Karpas-422 (cell line): ENCODE measurements at regions not wholly inside any gene's neighbourhood (a gene's known extent, or its start where the extent isn't known, plus 50 kb on each side); places are given as distances from the start of the nearest gene placed in this dataset.

Source experiments
- DNase-seq: peaks from one replicate; pipeline ENCODE4 v3.0.0-alpha.2; 2015
- H2AFZ ChIP-seq: fragments of 200-600 bp; sonication (generic); 2 replicates; pipeline ENCODE4 v1.6.1; 2014; ENCODE audit warnings: antibody characterized with exemption, low read length, mixed read lengths
- H3K27ac ChIP-seq: fragments of 200-600 bp; sonication (generic); 2 replicates; pipeline ENCODE4 v1.5.1; 2014; ENCODE audit warnings: mild to moderate bottlenecking, low read length, moderate library complexity
- H3K27me3 ChIP-seq: fragments of 200-600 bp; sonication (generic); 2 replicates; pipeline ENCODE4 v1.6.1; 2014; ENCODE audit warnings: low read length, mixed read lengths
- H3K36me3 ChIP-seq: fragments of 200-600 bp; sonication (generic); 2 replicates; pipeline ENCODE4 v1.6.1; 2014; ENCODE audit warnings: low read length, mixed read lengths; ENCODE audit not compliant: insufficient read depth
- H3K4me1 ChIP-seq: fragments of 200-600 bp; sonication (generic); 2 replicates; pipeline ENCODE4 v1.6.1; 2014; ENCODE audit warnings: mild to moderate bottlenecking, low read length, mixed read lengths
- H3K4me2 ChIP-seq: fragments of 200-600 bp; sonication (generic); 2 replicates; pipeline ENCODE4 v1.6.1; 2014; ENCODE audit warnings: low read length, low read depth, mild to moderate bottlenecking; ENCODE audit not compliant: poor library complexity, severe bottlenecking
- H3K4me3 ChIP-seq: fragments of 200-600 bp; sonication (generic); 2 replicates; pipeline ENCODE4 v1.5.1; 2014; ENCODE audit warnings: mild to moderate bottlenecking, antibody characterized with exemption, low read length, mixed read lengths
- H3K79me2 ChIP-seq: fragments of 200-600 bp; sonication (generic); 2 replicates; pipeline ENCODE4 v1.6.1; 2014; ENCODE audit warnings: mild to moderate bottlenecking, low read length, mixed read lengths
- H3K9ac ChIP-seq: fragments of 200-600 bp; sonication (generic); 2 replicates; pipeline ENCODE4 v1.6.0; 2014; ENCODE audit warnings: low read length
- H3K9me2 ChIP-seq: fragments of 200-600 bp; sonication (generic), shearing (Covaris generic); replicated peaks from 2 replicates; pipeline ENCODE4 v1.6.0; 2014; ENCODE audit warnings: mild to moderate bottlenecking, low read length, moderate library complexity; ENCODE audit not compliant: insufficient read depth
- H3K9me3 ChIP-seq: fragments of 300-700, 200-600 bp; sonication (generic); 2 replicates; pipeline ENCODE4 v1.6.1; 2014; ENCODE audit warnings: low read length, mixed read lengths
- H4K20me1 ChIP-seq: fragments of 200-600 bp; sonication (generic); 2 replicates; pipeline ENCODE4 v1.6.1; 2014; ENCODE audit warnings: mild to moderate bottlenecking, antibody characterized with exemption, low read length, low read depth; ENCODE audit not compliant: insufficient read depth

DNA sequence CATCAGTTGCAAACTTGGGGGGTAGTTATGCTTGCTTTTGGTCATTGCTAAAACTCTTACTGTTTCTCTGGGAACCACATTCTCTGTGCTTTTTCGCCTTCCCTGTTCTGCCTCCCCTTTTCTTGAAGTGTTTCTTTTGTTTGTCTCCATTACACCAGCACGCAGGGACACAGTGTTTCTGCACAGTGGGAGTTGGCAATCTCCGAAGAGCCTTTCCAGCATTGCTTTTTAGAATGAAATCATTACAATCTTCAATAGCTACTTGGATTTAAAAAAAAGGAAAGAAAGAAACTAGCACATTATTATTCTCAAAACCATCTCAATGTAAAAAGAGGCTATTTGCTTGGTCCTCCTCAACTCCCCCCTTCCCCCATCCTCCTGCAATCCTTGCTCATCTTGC, 536.7 kb upstream of the MMS22L start:
- no peaks in the 10 kb centered on the region for H4K20me1 ChIP-seq
- no peak overlapping the region for H3K27ac ChIP-seq
- H2AFZ ChIP-seq: no peak overlapping the region
- no peak overlapping the region for H3K4me3 ChIP-seq
- H3K79me2 ChIP-seq: no peaks in the 10 kb centered on the region
- H3K27me3 ChIP-seq: no peaks in the 10 kb centered on the region
- no peaks in the 10 kb centered on the region for H3K4me1 ChIP-seq
- no peak overlapping the region for H3K4me2 ChIP-seq
- H3K36me3 ChIP-seq: no peaks in the 10 kb centered on the region
- DNase-seq: no peak
- H3K9ac ChIP-seq: no peak overlapping the region
- H3K9me2 ChIP-seq: no peaks in the 10 kb centered on the region
- H3K9me3 ChIP-seq: no peaks in the 10 kb centered on the region

- Histone ChIP-seq H3K27me3 (no peaks in the 10 kb centered on the region), H3K36me3 (no peaks in the 10 kb centered on the region), H3K79me2 (no peaks in the 10 kb centered on the region), H3K4me3 (no peak overlapping the region), H3K4me2 (no peak overlapping the region), H3K27ac (no peak overlapping the region), H3K9ac (no peak overlapping the region), H3K9me3 (no peaks in the 10 kb centered on the region), H2AFZ (no peak overlapping the region), H4K20me1 (no peaks in the 10 kb centered on the region), H3K4me1 (no peaks in the 10 kb centered on the region), H3K9me2 (no peaks in the 10 kb centered on the region)
- no peak for DNase-seq
Observed at GRCh38 chr6:97820400-97820799, 537.4 kb upstream of the MMS22L start.

- Histone ChIP-seq H3K27ac (no peak overlapping the region), H4K20me1 (no peaks in the 10 kb centered on the region), H3K4me1 (no peaks in the 10 kb centered on the region), H3K4me3 (no peak overlapping the region), H3K27me3 (no peaks in the 10 kb centered on the region), H3K79me2 (no peaks in the 10 kb centered on the region), H2AFZ (no peak overlapping the region), H3K9me2 (no peaks in the 10 kb centered on the region), H3K9ac (no peak overlapping the region), H3K4me2 (no peak overlapping the region), H3K9me3 (no peaks in the 10 kb centered on the region), H3K36me3 (no peaks in the 10 kb centered on the region)
- DNase-seq: no peak
Observed at GRCh38 chr6:97822632-97823031, 539.6 kb upstream of the MMS22L start.

DNA sequence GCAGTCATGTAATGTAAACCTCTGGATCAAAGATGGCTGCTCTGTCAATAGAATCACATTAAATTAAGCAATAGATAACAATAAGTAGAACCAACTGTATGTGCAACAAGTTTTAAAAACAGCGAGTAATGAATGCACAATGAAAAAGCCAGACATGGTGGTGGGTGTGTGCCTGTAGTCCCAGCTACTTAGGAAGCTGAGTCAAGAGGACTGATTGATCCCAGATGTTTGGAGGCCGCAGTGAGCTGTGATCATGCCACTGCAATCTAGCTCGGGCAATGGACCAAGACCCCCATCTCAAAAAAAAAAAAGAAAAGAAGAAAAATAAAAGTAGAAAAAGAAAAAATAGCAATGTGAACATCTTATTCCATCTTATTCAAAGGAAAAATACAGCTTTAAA, 558.7 kb upstream of the MMS22L start:
- no peak overlapping the region for H3K9ac ChIP-seq
- H3K27ac ChIP-seq: no peak overlapping the region
- no peak for DNase-seq
- H3K36me3 ChIP-seq: no peaks in the 10 kb centered on the region
- H3K4me3 ChIP-seq: no peak overlapping the region
- no peaks in the 10 kb centered on the region for H4K20me1 ChIP-seq
- H3K4me2 ChIP-seq: no peak overlapping the region
- H3K79me2 ChIP-seq: no peaks in the 10 kb centered on the region
- H3K9me2 ChIP-seq: no peaks in the 10 kb centered on the region
- H3K27me3 ChIP-seq: no peaks in the 10 kb centered on the region
- H2AFZ ChIP-seq: no peak overlapping the region
- no peaks in the 10 kb centered on the region for H3K9me3 ChIP-seq
- no peaks in the 10 kb centered on the region for H3K4me1 ChIP-seq

DNA sequence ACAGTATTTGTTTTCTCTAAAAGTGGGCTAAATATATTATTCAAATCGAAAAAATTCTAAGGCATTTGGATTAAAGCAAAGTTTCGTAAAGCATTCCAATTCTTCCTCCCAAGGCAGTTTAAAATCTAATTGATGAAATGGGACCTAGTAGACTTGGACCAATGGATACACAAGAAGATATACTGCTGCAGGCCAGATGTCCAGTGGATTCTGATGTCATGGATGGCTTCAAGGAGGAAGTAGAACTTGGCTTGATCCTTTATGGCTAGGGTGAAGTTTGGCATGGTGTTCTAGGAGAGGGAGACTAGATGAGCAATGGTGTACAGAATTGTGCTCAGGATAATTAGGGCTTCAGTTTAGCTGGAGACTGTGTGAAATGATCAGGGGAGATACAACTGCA, 559.5 kb upstream of the MMS22L start:
- Histone ChIP-seq H3K4me2 (no peak overlapping the region), H3K27ac (no peak overlapping the region), H3K79me2 (no peaks in the 10 kb centered on the region), H3K4me1 (no peaks in the 10 kb centered on the region), H3K27me3 (no peaks in the 10 kb centered on the region), H3K9me3 (no peaks in the 10 kb centered on the region), H3K9ac (no peak overlapping the region), H3K9me2 (no peaks in the 10 kb centered on the region), H4K20me1 (no peaks in the 10 kb centered on the region), H3K4me3 (no peak overlapping the region), H3K36me3 (no peaks in the 10 kb centered on the region), H2AFZ (no peak overlapping the region)
- no peak for DNase-seq

DNA sequence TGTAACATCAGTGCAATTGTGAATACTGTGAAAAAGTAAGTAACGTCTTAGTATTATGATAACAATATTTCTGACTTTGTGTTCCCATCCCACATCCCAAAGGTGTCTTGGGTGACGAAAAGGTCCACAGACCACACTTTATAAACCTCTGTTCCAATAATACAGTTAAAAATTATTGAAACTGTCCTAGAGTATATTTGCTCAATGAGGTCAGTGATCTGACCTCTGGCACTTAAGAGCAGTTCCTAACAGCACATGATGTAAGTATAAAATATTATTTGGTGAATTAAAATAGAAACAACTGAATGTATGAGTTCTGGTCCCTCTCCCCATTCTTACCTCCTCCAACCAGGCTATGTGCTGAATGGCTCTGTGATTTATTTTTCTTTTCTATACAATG, 566.4 kb upstream of the MMS22L start:
- H3K4me3 ChIP-seq: no peak overlapping the region
- no peaks in the 10 kb centered on the region for H3K4me1 ChIP-seq
- DNase-seq: no peak
- no peaks in the 10 kb centered on the region for H3K9me3 ChIP-seq
- no peaks in the 10 kb centered on the region for H4K20me1 ChIP-seq
- H3K27me3 ChIP-seq: no peaks in the 10 kb centered on the region
- H3K9ac ChIP-seq: no peak overlapping the region
- no peaks in the 10 kb centered on the region for H3K9me2 ChIP-seq
- H3K79me2 ChIP-seq: no peaks in the 10 kb centered on the region
- H2AFZ ChIP-seq: no peak overlapping the region
- H3K27ac ChIP-seq: no peak overlapping the region
- H3K4me2 ChIP-seq: no peak overlapping the region
- H3K36me3 ChIP-seq: no peaks in the 10 kb centered on the region

DNA sequence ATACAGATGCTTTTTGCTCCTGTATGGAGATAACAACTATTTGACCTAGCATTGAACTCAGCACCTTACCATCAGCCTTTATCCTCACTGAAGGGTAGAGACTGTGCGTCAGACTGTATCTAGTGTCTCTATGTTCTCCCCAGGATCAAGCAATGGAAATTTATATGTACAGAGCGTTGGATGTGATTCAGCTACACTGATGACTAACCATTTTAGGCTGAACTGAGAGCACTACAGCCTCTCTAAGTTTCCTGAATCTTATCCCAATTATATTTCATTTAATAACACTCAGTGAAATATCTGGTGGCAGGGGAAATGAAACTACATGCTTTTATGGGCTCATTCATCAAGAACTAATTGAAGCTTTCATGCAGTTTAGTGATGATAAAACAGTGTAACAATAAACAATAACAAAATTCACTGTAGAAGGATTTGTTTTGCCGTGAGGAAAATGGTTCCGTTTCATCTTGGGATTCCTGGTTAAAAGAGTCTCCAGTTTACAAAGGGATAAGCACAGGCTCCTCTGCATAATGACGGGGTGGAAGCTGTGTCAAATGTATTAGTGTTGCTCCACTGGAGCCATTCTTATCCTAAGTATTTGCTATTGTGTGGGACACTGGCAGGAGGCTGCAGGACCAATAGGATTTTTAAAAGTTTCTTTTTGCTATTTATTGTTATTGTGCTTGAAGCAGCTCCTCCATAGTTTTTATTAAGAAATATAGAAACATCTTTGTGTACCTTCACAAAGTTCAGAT, 567.6 kb upstream of the MMS22L start:
- Histone ChIP-seq H3K4me2 (no peak overlapping the region), H2AFZ (no peak overlapping the region), H3K79me2 (no peaks in the 10 kb centered on the region), H3K9ac (no peak overlapping the region), H3K9me3 (no peaks in the 10 kb centered on the region), H3K27ac (no peak overlapping the region), H3K4me1 (no peaks in the 10 kb centered on the region), H4K20me1 (no peaks in the 10 kb centered on the region), H3K27me3 (no peaks in the 10 kb centered on the region), H3K9me2 (no peaks in the 10 kb centered on the region), H3K36me3 (no peaks in the 10 kb centered on the region), H3K4me3 (no peak overlapping the region)
- no peak for DNase-seq

GRCh38 chr6:97863697-97864096, 580.7 kb upstream of the MMS22L start:
- Histone ChIP-seq H3K79me2 (no peaks in the 10 kb centered on the region), H3K27me3 (no peaks in the 10 kb centered on the region)

More at GRCh38 chr6:97863697-97864096, 580.7 kb upstream of the MMS22L start:
- no peak overlapping the region for H3K4me2 ChIP-seq
- H3K4me3 ChIP-seq: no peak overlapping the region
- no peaks in the 10 kb centered on the region for H4K20me1 ChIP-seq
- no peaks in the 10 kb centered on the region for H3K9me3 ChIP-seq
- H3K9me2 ChIP-seq: no peaks in the 10 kb centered on the region
- no peak for DNase-seq
- no peaks in the 10 kb centered on the region for H3K36me3 ChIP-seq
- no peak overlapping the region for H3K9ac ChIP-seq
- no peaks in the 10 kb centered on the region for H3K4me1 ChIP-seq
- H3K27ac ChIP-seq: no peak overlapping the region
- no peak overlapping the region for H2AFZ ChIP-seq
